ENCODE measurements at regions not wholly inside any gene's neighbourhood (a gene's known extent, or its start where the extent isn't known, plus 50 kb on each side); places are given as distances from the start of the nearest gene placed in this dataset.

DNA sequence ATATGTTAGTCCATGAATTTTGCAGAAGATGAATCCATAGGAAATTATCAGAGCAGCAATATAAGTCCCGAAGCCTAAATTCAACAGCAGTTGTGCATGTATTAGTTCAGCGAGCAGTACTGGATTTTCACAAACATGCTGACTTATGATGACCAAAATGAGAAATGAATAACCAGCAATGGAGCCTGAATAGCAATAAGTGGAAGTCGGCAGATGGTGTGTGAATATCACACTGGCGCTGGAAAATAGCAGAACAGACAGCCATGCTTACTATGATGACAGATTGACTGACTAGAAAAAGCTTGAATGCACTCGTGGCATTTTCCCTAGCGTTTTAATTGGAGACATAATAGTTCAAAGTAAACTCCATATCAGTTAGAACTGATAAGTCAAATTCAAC lies 1114.5 kb downstream of the DSC3 start (continued):
- TF ChIP-seq, protein P1, sequence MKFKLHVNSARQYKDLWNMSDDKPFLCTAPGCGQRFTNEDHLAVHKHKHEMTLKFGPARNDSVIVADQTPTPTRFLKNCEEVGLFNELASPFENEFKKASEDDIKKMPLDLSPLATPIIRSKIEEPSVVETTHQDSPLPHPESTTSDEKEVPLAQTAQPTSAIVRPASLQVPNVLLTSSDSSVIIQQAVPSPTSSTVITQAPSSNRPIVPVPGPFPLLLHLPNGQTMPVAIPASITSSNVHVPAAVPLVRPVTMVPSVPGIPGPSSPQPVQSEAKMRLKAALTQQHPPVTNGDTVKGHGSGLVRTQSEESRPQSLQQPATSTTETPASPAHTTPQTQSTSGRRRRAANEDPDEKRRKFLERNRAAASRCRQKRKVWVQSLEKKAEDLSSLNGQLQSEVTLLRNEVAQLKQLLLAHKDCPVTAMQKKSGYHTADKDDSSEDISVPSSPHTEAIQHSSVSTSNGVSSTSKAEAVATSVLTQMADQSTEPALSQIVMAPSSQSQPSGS (tag by site-specific recombination; IDR thresholded peaks at IDR 0.05; ENCODE audit: low read depth) = no peak
- no peak for TF ChIP-seq ZNF155 (tag by site-specific recombination; IDR thresholded peaks at IDR 0.05)
- TF ChIP-seq, protein P2, sequence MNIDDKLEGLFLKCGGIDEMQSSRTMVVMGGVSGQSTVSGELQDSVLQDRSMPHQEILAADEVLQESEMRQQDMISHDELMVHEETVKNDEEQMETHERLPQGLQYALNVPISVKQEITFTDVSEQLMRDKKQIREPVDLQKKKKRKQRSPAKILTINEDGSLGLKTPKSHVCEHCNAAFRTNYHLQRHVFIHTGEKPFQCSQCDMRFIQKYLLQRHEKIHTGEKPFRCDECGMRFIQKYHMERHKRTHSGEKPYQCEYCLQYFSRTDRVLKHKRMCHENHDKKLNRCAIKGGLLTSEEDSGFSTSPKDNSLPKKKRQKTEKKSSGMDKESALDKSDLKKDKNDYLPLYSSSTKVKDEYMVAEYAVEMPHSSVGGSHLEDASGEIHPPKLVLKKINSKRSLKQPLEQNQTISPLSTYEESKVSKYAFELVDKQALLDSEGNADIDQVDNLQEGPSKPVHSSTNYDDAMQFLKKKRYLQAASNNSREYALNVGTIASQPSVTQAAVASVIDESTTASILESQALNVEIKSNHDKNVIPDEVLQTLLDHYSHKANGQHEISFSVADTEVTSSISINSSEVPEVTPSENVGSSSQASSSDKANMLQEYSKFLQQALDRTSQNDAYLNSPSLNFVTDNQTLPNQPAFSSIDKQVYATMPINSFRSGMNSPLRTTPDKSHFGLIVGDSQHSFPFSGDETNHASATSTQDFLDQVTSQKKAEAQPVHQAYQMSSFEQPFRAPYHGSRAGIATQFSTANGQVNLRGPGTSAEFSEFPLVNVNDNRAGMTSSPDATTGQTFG (tag by site-specific recombination; IDR thresholded peaks at IDR 0.05; ENCODE audit: borderline replicate concordance) = no peak
- no peak for TF ChIP-seq ZNF2 (tag by site-specific recombination; IDR thresholded peaks at IDR 0.05)
- no peak for TF ChIP-seq ZNF596 (tag by site-specific recombination; IDR thresholded peaks at IDR 0.05)
- no peak for TF ChIP-seq SP3 (tag by site-specific recombination; IDR thresholded peaks at IDR 0.05)
- no peak for TF ChIP-seq OVOL3 (tag by site-specific recombination; IDR thresholded peaks at IDR 0.05)
- no peak for TF ChIP-seq ZNF404 (tag by site-specific recombination; IDR thresholded peaks at IDR 0.05)

DNA sequence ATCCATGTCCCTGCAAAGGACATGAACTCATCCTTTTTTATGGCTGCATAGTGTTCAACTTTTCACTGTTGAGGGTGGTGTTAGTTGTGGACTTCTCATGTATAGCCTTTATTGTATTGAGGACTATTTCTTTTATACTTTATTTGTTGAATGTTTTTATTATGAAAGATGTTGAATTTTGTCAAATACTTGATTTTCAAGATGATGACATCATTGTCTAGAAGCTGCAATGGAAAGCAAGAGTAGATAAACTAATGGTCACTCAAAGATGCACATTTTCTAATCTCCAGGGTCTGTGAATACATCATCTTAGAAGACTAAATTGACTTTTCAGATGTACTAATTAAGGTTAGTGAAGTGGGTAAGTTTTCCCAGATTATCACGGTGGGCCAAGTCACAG lies 1117.0 kb downstream of the DSC3 start:
- ChIA-PET POLR2A (no interaction called here), CTCF (interaction anchor here (0.6 kb wide), 1 partner anchor 672 kb away, joined by 3 read pairs; no protein-coding TSS in a partner anchor)
- TF ChIP-seq, protein P1 (tag by site-specific recombination; IDR thresholded peaks at IDR 0.05; ENCODE audit: low read depth) = peak; percentile 47; the same call in 1 of the 2 replicates
- TF ChIP-seq, protein P3, sequence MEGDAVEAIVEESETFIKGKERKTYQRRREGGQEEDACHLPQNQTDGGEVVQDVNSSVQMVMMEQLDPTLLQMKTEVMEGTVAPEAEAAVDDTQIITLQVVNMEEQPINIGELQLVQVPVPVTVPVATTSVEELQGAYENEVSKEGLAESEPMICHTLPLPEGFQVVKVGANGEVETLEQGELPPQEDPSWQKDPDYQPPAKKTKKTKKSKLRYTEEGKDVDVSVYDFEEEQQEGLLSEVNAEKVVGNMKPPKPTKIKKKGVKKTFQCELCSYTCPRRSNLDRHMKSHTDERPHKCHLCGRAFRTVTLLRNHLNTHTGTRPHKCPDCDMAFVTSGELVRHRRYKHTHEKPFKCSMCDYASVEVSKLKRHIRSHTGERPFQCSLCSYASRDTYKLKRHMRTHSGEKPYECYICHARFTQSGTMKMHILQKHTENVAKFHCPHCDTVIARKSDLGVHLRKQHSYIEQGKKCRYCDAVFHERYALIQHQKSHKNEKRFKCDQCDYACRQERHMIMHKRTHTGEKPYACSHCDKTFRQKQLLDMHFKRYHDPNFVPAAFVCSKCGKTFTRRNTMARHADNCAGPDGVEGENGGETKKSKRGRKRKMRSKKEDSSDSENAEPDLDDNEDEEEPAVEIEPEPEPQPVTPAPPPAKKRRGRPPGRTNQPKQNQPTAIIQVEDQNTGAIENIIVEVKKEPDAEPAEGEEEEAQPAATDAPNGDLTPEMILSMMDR (tag by site-specific recombination; IDR thresholded peaks at IDR 0.05) = no peak
- Histone ChIP-seq H3K4me3 (ENCODE audit: low read depth, low read length) (no peak overlapping the region), H3K4me1 (ENCODE audit: control insufficient read depth, insufficient read depth, low read length) (no peaks in the 10 kb centered on the region), H3K36me3 (ENCODE audit: control insufficient read depth in 2 of 2, insufficient read depth in 1 of 2, low read length in 2 of 2) (no peaks in the 10 kb centered on the region), H3K9me3 (ENCODE audit: control insufficient read depth, insufficient read depth, low read depth, low read length) (no peaks in the 10 kb centered on the region), H3K27ac (ENCODE audit: extremely low read depth, low read depth, low read length) (no peak overlapping the region)

DNA sequence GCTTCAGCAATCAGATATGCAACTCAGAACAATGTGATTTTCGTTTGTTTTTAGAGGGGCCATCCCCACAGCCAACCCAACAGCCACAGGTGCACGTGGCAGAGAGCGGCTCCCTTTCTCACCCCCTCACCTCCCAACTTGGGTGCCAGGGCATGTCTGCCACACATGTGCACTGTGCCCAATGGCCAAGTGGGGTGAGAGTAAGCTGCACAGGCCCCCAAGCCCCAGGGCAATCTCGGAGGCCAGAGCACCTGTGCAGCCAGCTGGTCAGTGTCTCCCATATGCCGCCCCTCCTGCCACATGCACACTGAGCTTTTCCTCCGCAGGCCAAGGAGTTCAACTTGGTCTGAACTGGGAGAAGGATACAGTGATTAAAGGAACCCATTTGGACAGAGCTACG lies 1130.2 kb downstream of the DSC3 start:
- ChIA-PET POLR2A (no interaction called here), CTCF (no interaction called here)
- H3K36me3 ChIP-seq (ENCODE audit: control insufficient read depth in 2 of 2, insufficient read depth in 1 of 2, low read length in 2 of 2) = no peaks in the 10 kb centered on the region
- H3K9me3 ChIP-seq (ENCODE audit: control insufficient read depth, insufficient read depth, low read depth, low read length) = no peaks in the 10 kb centered on the region
- no peak overlapping the region for H3K4me3 ChIP-seq (ENCODE audit: low read depth, low read length)
- no peaks in the 10 kb centered on the region for H3K4me1 ChIP-seq (ENCODE audit: control insufficient read depth, insufficient read depth, low read length)
- no peak overlapping the region for H3K27ac ChIP-seq (ENCODE audit: extremely low read depth, low read depth, low read length)
- TF ChIP-seq, protein P4, sequence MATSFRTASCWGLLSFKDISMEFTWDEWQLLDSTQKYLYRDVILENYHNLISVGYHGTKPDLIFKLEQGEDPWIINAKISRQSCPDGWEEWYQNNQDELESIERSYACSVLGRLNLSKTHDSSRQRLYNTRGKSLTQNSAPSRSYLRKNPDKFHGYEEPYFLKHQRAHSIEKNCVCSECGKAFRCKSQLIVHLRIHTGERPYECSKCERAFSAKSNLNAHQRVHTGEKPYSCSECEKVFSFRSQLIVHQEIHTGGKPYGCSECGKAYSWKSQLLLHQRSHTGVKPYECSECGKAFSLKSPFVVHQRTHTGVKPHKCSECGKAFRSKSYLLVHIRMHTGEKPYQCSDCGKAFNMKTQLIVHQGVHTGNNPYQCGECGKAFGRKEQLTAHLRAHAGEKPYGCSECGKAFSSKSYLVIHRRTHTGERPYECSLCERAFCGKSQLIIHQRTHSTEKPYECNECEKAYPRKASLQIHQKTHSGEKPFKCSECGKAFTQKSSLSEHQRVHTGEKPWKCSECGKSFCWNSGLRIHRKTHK (tag by site-specific recombination; IDR thresholded peaks at IDR 0.05) = no peak
- TF ChIP-seq ZFP37 (tag by site-specific recombination; IDR thresholded peaks at IDR 0.05) (no peak), ZBTB17 (tag by site-specific recombination; IDR thresholded peaks at IDR 0.05) (no peak), ZNF146 (tag by site-specific recombination; IDR thresholded peaks at IDR 0.05) (no peak), ZBTB7A (tag by site-specific recombination; IDR thresholded peaks at IDR 0.05; ENCODE audit: low read depth) (no peak), ZNF555 (tag by site-specific recombination; conservative IDR thresholded peaks at IDR 0.05) (no peak), ZNF114 (tag by site-specific recombination; IDR thresholded peaks at IDR 0.05) (no peak), ZNF10 (tag by site-specific recombination; IDR thresholded peaks at IDR 0.05) (no peak), ZSCAN16 (tag by site-specific recombination; IDR thresholded peaks at IDR 0.05) (no peak), OVOL3 (tag by site-specific recombination; IDR thresholded peaks at IDR 0.05) (no peak)
- TF ChIP-seq, protein P5, sequence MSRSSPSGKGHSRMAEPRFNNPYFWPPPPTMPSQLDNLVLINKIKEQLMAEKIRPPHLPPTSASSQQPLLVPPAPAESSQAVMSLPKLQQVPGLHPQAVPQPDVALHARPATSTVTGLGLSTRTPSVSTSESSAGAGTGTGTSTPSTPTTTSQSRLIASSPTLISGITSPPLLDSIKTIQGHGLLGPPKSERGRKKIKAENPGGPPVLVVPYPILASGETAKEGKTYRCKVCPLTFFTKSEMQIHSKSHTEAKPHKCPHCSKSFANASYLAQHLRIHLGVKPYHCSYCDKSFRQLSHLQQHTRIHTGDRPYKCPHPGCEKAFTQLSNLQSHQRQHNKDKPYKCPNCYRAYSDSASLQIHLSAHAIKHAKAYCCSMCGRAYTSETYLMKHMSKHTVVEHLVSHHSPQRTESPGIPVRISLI (tag by site-specific recombination; IDR thresholded peaks at IDR 0.05) = no peak
